GM21737 (cell line): ENCODE measurements at regions not wholly inside any gene's neighbourhood (a gene's known extent, or its start where the extent isn't known, plus 50 kb on each side); places are given as distances from the start of the nearest gene placed in this dataset.

Source experiments
- ATAC-seq: cut with Tn5 transposase; IDR thresholded peaks from one replicate; pipeline ENCODE4 v1.9.1; 2021; ENCODE audit warnings: mild to moderate bottlenecking, moderate library complexity; ENCODE audit not compliant: unreplicated experiment

GRCh38 chr18:46264255-46264654, 160.1 kb downstream of the HAUS1 start:
- ATAC-seq, result no peak

GRCh38 chr18:46265196-46266156, 161.3 kb downstream of the HAUS1 start:
- no peak for ATAC-seq

GRCh38 chr18:46266473-46266872, 162.3 kb downstream of the HAUS1 start:
- ATAC-seq, result no peak

- no peak for ATAC-seq
Measured at GRCh38 chr18:46268671-46269070, 164.5 kb downstream of the HAUS1 start.

GRCh38 chr18:46269275-46269674, 165.1 kb downstream of the HAUS1 start:
- ATAC-seq, result no peak

GRCh38 chr18:46271488-46271887, 167.3 kb downstream of the HAUS1 start:
- ATAC-seq, result no peak

GRCh38 chr18:46273861-46274260, 169.7 kb downstream of the HAUS1 start:
- no peak for ATAC-seq

GRCh38 chr18:46274266-46274665, 170.1 kb downstream of the HAUS1 start:
- no peak for ATAC-seq

- ATAC-seq, result no peak
Measured at GRCh38 chr18:46275370-46275769, 171.2 kb downstream of the HAUS1 start.

GRCh38 chr18:46276748-46277147, 172.6 kb downstream of the HAUS1 start:
- no peak for ATAC-seq

- ATAC-seq, result no peak
Measured at GRCh38 chr18:46278481-46279465, 174.6 kb downstream of the HAUS1 start.

- ATAC-seq, result no peak
Measured at GRCh38 chr18:46279673-46280072, 175.5 kb downstream of the HAUS1 start.

GRCh38 chr18:46281185-46282176, 177.3 kb downstream of the HAUS1 start:
- peak; percentile 66 for ATAC-seq

- ATAC-seq, result no peak
Measured at GRCh38 chr18:46282177-46282570, 178.0 kb downstream of the HAUS1 start.

- no peak for ATAC-seq
Measured at GRCh38 chr18:46282646-46283045, 178.5 kb downstream of the HAUS1 start.

- no peak for ATAC-seq
Measured at GRCh38 chr18:46283268-46283667, 179.1 kb downstream of the HAUS1 start.

- ATAC-seq, result no peak
Measured at GRCh38 chr18:46283895-46284295, 179.7 kb downstream of the HAUS1 start.

GRCh38 chr18:46289463-46289862, 185.3 kb downstream of the HAUS1 start:
- ATAC-seq, result no peak

GRCh38 chr18:46289931-46290330, 185.7 kb downstream of the HAUS1 start:
- no peak for ATAC-seq

- no peak for ATAC-seq
Measured at GRCh38 chr18:46290440-46291020, 186.3 kb downstream of the HAUS1 start.
